ENCODE measurements at regions not wholly inside any gene's neighbourhood (a gene's known extent, or its start where the extent isn't known, plus 50 kb on each side); places are given as distances from the start of the nearest gene placed in this dataset.
"Not testable (repeated sequence)": the region's sequence is repeated elsewhere in the genome, so short reads cannot be mapped to it uniquely, and the experiment has no call there.

DNA sequence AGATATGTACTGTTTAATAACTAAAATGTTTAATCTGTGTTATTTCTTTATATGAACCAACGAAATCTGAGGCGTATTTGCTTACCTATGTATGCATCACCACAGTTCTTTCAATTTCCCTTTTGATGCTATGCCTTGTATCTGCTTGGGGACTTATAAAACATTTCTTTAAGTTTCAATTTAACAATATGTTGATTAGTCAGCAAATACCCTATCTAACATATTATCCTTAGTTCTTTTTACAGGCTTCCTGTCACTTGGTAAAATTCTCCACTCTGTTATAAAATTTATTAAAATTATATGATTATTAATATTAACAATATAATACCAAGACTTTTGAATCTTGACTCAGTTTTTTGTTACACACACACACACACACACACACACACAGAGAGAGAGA is 174.3 kb downstream of the CPS1 start:
- DNase-seq, result no peak

- DNase-seq, result not testable (repeated sequence)
These were observed 190.4 kb downstream of the CPS1 start for GRCh38 chr2:210746826-210747225.

GRCh38 chr2:210752532-210752931 is 196.1 kb downstream of the CPS1 start:
- no peak for DNase-seq

DNA sequence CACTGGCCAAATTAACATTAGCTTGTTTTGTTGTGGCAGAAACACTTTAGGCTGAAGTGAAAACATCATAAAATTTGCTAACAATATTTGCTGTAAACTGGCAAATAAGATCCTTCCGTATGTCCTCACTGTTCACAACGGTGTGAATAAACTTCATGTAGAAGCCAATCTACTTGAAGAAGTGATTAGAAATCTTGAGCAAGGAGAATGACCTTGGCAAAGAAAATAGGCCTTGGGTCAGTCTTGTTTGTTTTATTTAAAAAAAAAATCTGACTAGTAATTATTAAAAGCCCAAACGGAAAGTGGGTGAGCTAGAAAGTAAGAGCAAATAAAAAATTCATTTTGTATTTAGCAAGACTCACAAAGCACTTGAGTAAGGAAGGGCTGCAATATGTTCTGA is 197.0 kb downstream of the CPS1 start:
- no peak for DNase-seq

GRCh38 chr2:210756855-210757254 is 200.5 kb downstream of the CPS1 start:
- DNase-seq, result no peak

- no peak for DNase-seq
These were observed 206.5 kb downstream of the CPS1 start for GRCh38 chr2:210762604-210763588.

- DNase-seq, result no peak
These were observed 212.0 kb downstream of the CPS1 start for GRCh38 chr2:210768329-210768910.

DNA sequence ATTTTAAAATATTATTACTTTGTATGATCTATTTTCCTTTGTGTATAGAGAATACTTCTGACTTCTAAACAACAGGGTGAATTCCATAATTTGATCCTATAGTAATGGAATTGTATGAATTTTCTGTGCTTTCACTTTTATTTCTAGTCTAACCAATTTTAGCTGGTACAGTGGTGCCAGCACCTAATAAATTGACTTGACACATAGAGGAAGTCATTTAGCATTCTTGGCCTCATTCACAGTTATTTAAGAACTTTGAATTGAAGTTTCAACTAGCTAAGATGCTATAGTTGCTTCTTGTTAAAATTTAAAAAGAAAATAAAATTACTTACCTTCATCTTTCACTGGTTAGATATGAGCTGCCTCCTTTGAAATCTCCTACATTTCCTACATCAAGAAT is 220.4 kb downstream of the CPS1 start:
- no peak for DNase-seq

GRCh38 chr2:210782222-210782621 is 225.8 kb downstream of the CPS1 start:
- no peak for DNase-seq

DNA sequence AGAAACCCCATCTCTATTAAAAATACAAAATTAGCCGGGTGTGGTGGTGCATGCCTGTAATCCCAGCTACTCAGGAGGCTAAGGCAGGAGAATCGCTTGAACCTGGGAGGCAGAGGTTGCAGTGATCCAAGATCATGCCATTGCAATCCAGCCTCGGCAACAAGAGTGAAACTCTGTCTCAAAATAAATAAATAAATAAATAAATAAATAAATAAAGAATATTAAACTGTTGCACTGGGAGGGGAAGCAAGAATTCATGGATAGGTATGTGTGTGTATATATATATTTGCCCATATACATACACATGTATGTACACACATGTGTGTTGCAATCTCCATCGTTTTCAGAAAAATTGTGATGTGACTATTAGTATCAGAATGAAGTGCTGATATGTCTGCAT is 231.4 kb downstream of the CPS1 start:
- not testable (repeated sequence) for DNase-seq

GRCh38 chr2:210792000-210792399 is 235.6 kb downstream of the CPS1 start:
- DNase-seq, result no peak

DNA sequence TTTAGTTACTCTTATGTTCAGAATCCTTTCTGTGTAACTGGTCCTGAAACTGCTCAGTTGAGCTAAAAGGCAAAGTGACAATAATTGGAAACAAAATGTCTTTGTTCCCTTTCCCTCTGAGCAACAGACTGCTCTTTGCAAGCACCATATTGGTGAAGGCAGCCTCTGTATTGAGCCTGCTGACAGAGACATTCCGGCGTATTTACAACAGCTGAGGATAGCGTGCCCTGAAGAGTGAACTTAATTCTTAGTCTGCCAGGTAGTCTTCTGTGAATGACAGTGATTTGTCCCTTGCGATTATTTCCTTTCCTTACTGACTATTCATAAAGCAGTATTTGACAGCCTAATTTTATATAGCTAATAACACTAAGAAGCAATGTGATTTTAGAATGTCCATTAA is 239.1 kb downstream of the CPS1 start:
- no peak for DNase-seq

GRCh38 chr2:210798180-210798579 is 241.8 kb downstream of the CPS1 start:
- no peak for DNase-seq

GRCh38 chr2:210814251-210815025 is 258.0 kb downstream of the CPS1 start:
- DNase-seq, result no peak

DNA sequence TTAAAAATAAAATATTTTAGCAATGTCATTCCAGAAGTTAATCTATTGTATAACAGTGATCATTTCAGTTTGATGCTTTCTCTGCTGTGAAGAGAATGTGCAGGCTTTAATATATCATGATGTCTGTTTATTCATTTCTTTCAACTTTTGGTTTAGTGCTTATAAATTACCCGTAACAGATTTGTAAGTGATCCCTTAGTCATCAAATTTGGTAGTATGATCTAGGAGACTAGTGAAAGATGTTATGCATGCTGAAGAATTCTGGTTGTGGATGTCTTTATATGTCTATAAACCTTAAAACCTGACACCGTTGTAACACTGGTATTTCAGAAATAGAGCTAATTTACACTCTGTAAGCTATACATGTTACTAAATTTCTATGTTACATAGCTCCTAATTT is 260.4 kb downstream of the CPS1 start:
- DNase-seq, result no peak

GRCh38 chr2:210818473-210818872 is 262.1 kb downstream of the CPS1 start:
- no peak for DNase-seq

DNA sequence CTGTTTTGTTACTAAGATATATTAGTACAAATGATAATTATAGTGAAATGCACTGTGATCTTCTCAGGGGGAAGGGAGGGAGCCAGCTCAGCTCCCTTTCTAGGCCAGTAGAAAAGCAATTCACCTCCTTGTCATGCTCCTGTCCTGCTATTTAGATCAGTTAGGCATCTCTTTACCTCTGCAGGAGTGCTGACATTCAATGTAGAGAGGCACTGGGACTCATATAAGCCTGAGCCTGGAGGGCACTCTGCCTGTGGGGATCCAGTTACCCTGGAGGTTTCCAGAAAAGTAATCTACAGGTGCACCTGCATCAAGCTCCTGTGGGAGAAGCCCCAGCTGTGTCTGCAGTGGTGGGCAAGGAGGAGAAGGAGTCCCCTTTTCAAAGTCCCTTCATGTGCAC is 277.0 kb downstream of the CPS1 start:
- no peak for DNase-seq

GRCh38 chr2:210839034-210839433 is 282.6 kb downstream of the CPS1 start:
- DNase-seq, result no peak

GRCh38 chr2:210839450-210839849 is 283.1 kb downstream of the CPS1 start:
- no peak for DNase-seq

- no peak for DNase-seq
These were observed 286.5 kb downstream of the CPS1 start for GRCh38 chr2:210842896-210843295.

- DNase-seq, result no peak
These were observed 287.6 kb downstream of the CPS1 start for GRCh38 chr2:210844016-210844415.

DNA sequence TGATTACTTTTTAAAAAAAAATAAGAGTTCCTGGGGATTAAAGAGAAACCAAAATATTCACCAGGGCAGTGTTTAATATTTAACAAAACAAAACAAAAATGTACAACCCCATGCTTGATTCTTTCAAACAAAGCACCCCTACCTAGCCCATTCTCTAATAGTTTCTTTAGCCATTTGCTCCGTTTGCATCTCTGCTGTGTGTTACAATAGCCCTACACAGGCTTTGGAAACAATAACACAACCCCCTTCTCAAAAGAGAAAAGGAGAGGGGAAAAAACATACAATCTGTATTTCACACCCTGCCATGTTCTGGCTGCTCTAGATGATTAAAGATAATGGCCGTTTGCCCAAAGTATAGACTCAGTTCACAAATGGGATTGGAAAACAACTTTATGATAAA is 302.9 kb downstream of the CPS1 start:
- no peak for DNase-seq

- DNase-seq, result no peak
These were observed 303.9 kb downstream of the CPS1 start for GRCh38 chr2:210860276-210860675.

All from RPMI8226 (cell line).